Erythroblast (primary cell): ENCODE measurements at regions not wholly inside any gene's neighbourhood (a gene's known extent, or its start where the extent isn't known, plus 50 kb on each side); places are given as distances from the start of the nearest gene placed in this dataset.

ENCODE experiments used
- GATA1 ChIP-seq: IDR thresholded peaks from 2 replicates; pipeline ENCODE4 v1.6.1; 2011; ENCODE audit warnings: low read depth, mild to moderate bottlenecking, control low read depth, low read length, moderate library complexity
- POLR2A ChIP-seq: IDR thresholded peaks from 2 replicates; pipeline ENCODE4 v1.6.1; 2011; ENCODE audit warnings: mild to moderate bottlenecking, low read length

- TF ChIP-seq POLR2A (no peak), GATA1 (no peak)
Observed at GRCh38 chr1:83626603-83627002, 372.3 kb downstream of the TTLL7 start.
